ENCODE measurements at regions not wholly inside any gene's neighbourhood (a gene's known extent, or its start where the extent isn't known, plus 50 kb on each side); places are given as distances from the start of the nearest gene placed in this dataset.
A peak's percentile ranks its signal among the peaks of the same experiment; 100 is the strongest.
"Not testable (repeated sequence)": the region's sequence is repeated elsewhere in the genome, so short reads cannot be mapped to it uniquely, and the experiment has no call there.

DNA sequence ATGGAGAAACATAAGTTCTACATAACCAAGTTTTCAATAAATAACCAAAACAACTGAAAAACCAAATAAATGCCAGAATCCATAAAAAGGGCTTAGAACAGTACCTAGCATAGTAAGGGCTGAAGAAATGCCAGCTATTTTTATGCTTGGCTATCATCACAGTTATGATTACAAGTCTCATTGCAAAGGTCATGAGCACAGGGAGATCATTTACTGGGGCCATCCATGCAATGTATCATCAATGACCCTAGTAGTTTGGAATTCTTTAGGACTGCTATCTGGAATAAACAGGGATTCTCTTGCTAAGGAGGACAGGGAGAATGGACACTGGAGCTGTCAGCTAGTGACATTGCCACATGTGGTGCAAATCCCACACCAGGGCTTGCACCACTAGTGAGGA lies 92.5 kb upstream of the NAP1L1 start:
- no peak for DNase-seq

DNA sequence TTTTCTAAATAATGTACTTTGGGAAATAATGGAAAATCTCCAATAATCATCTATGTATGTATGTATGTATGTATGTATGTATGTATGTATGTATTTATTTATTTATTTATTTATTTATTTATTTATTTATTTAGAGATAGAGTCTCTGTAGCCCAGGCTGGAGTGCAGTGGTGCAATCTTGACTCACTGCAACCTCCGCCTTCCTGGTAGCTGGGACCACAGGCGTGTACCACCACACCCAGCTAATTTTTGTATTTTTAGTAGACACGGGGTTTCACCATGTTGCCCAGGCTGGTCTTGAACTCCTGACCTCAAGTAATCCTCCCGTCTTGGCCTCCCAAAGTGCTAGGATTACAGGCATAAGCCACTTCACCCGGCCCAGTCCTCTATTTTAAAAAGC lies 91.5 kb upstream of the NAP1L1 start:
- not testable (repeated sequence) for DNase-seq

- DNase-seq, result no peak
Measured at GRCh38 chr12:76173756-76174155, 89.3 kb upstream of the NAP1L1 start.

- peak; percentile 63 to 80 for DNase-seq
Measured at GRCh38 chr12:76158518-76159321, 74.2 kb upstream of the NAP1L1 start.

- no peak for DNase-seq
Measured at GRCh38 chr12:76156726-76157125, 72.2 kb upstream of the NAP1L1 start.

- DNase-seq, result no peak
Measured at GRCh38 chr12:76156314-76156713, 71.8 kb upstream of the NAP1L1 start.

- no peak for DNase-seq
Measured at GRCh38 chr12:76155157-76155670, 70.7 kb upstream of the NAP1L1 start.

- no peak for DNase-seq
Measured at GRCh38 chr12:76153616-76154015, 69.1 kb upstream of the NAP1L1 start.

DNA sequence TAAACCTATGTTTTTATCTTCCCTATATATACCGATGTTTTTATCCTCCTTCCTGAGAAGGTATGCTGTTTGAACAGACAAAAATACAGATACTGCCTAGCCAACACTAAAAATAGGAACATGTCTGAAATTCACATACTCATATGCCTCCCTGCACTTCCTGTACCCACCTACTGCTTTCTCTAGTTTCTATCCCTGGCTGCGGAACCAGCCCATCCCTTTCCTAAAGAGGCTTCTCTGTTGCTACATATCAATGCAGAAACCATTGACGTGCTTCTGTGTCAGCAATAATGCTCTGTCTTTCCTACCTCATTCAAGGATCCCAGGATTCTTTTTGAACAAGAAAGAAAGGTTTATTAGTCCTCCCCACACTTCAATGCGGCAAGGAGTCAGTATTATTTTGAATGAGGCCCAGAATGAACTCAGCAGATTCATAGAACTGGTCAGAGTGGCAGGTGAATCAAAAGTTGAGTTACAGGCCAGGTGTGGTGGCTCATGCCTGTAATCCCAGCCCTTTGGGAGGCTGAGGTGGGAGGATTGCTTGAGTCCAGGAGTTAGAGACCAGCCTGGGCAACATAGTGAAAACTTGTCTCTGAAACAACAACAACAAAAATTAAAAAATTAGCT lies 67.8 kb upstream of the NAP1L1 start:
- no peak for DNase-seq

GRCh38 chr12:76144245-76144549 lies 59.7 kb upstream of the NAP1L1 start:
- DNase-seq, result no peak

- no peak for DNase-seq
Measured at GRCh38 chr12:76143343-76144244, 59.1 kb upstream of the NAP1L1 start.

GRCh38 chr12:76142305-76142704 lies 57.8 kb upstream of the NAP1L1 start:
- DNase-seq, result no peak

DNA sequence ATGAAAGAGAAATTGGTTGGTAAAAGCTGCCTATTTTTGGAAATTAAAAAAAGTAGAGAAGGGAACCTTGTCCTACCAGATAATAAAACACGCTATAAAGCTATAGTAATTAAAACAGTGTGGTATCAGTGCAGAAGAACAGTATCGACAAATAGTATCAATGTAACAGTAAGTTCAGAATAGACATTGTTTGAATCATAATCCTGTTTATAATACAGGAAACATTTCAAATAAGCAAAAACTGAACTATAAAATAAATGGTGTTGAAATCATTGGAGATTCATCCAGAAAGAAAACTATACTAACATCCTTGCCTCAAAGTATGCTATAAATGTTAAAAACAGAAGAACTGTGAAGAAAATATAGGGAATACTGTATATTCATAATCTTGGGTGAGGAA lies 54.2 kb upstream of the NAP1L1 start:
- no peak for DNase-seq

DNA sequence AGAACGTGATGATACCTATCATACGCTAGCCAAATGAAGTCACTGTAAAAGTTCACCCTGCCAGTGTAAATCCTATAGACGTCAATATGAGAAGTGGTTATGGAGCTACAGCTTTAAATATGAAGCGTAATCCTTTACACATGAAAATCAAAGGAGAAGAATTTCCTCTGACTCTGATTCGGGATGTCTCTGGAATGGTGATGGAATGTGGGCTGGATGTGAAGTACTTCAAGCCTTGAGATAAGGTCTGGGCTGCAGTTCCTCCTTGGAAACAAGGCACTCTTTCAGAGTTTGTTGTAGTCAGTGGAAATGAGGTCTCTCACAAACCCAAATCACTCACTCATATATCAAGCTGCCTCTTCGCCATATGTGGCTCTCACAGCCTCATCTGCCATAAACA lies 53.1 kb upstream of the NAP1L1 start:
- no peak for DNase-seq

DNA sequence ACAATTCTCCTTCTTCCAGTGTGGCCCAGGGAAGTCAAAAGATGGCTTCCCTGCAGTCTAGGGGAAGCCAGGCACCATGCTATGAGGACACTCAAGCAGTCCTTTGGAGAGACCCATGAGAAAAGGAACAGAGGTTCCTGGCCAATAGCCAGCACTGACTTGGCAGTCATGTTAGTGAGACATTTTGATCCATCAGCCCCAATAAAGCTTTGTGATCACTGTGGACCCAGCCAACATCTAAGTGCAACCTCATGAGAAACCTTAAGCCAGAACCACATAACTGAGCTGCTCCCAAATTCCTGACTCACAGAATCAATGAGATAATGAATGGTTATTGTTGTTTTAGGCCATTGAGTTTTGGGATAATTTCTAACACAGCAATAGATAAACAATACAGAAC lies 51.0 kb upstream of the NAP1L1 start:
- DNase-seq, result no peak

Data from stimulated activated CD4-positive, alpha-beta T cell treated with anti-CD3 and anti-CD28 coated beads, Interleukin-2, amount 100 ng/mL, for 48 hours (primary cell).